A549 (cell line): ENCODE measurements at regions not wholly inside any gene's neighbourhood (a gene's known extent, or its start where the extent isn't known, plus 50 kb on each side); places are given as distances from the start of the nearest gene placed in this dataset.

Source experiments
- ATAC-seq, 2 experiments: fragments of 200-7000 bp in 1 of 2; fragments of >200 bp in 1 of 2; cut with Nextera tagmentation in 1 of 2; cut with Tn5 transposase in 1 of 2; 3 replicates each; pipeline versions ENCODE4 v1.8.0 to v1.9.1; 2018 to 2020; ENCODE audit warnings: mild to moderate bottlenecking in 1 of 2, moderate library complexity in 1 of 2
- CTCF ChIA-PET: fragments of 300-600 bp; sonication (Branson Sonifier 250); formaldehyde crosslinking; extraction: SDS; loops from one replicate; lab custom pipeline; 2021; ENCODE audit warnings: antibody characterized with exemption, inconsistent platforms; lab: Yijun Ruan, JAX
- POLR2A ChIA-PET: fragments of 350-600 bp; formaldehyde crosslinking; extraction: SDS; loops from one replicate; lab custom pipeline; 2021; ENCODE audit warnings: antibody characterized with exemption, inconsistent platforms; lab: Yijun Ruan, JAX
- DNase-seq, 2 experiments: peaks; one replicate each; pipeline versions ENCODE4 v3.0.0 to v3.0.0-alpha.2; 2011 to 2016; ENCODE audit warnings: low read depth in 1 of 2, low spot score in 1 of 2
- FAIRE-seq: peaks from 2 replicates; lab custom pipeline; 2011; peaks lifted over from hg19 to GRCh38; lab: Jason Lieb, UNC
- H3K27ac ChIP-seq, 2 experiments: fragments of >200 bp; sonication (Bioruptor Twin); formaldehyde crosslinking; 3 replicates each; pipeline ENCODE4 v1.5.1; 2016 to 2017
- H3K4me1 ChIP-seq: fragments of >200 bp; sonication (Bioruptor Twin); formaldehyde crosslinking; 3 replicates; pipeline ENCODE4 v1.6.1; 2016
- H3K4me2 ChIP-seq: fragments of >200 bp; sonication (Bioruptor Twin); formaldehyde crosslinking; 3 replicates; pipeline ENCODE4 v1.6.1; 2016
- H3K4me3 ChIP-seq: fragments of >200 bp; sonication (Bioruptor Twin); formaldehyde crosslinking; 3 replicates; pipeline ENCODE4 v1.5.1; 2016
- H3K9me3 ChIP-seq: fragments of >200 bp; sonication (Bioruptor Twin); formaldehyde crosslinking; 3 replicates; pipeline ENCODE4 v1.6.1; 2016
- BHLHE40 ChIP-seq: IDR thresholded peaks from 2 replicates; pipeline ENCODE4 v1.6.1; 2012; ENCODE audit warnings: low read depth, low read length, inconsistent platforms
- CBX2 ChIP-seq: fragments of 200-600 bp; sonication (generic); IDR thresholded peaks from 2 replicates; pipeline ENCODE4 v1.6.1; 2016; ENCODE audit warnings: low read depth, mild to moderate bottlenecking, borderline replicate concordance
- CEBPB ChIP-seq, 2 experiments: fragments of >200 bp in 1 of 2; sonication (Bioruptor Twin) in 1 of 2; formaldehyde crosslinking in 1 of 2; IDR thresholded peaks; 2 replicates each; pipeline ENCODE4 v1.6.1; 2012 to 2016
- ESRRA ChIP-seq: fragments of 150-350 bp; IDR thresholded peaks from 2 replicates; pipeline ENCODE4 v1.6.1; 2014; ENCODE audit warnings: mild to moderate bottlenecking, low read length, borderline replicate concordance
- FOSB ChIP-seq: fragments of 250-450 bp; sonication (Bioruptor Pico); IDR thresholded peaks from 2 replicates; pipeline ENCODE4 v1.5.0; 2020; ENCODE audit warnings: mild to moderate bottlenecking, moderate library complexity
- FOSL2 ChIP-seq, 2 experiments: fragments of 450-650 bp in 1 of 2; fragments of >200 bp in 1 of 2; sonication (Bioruptor Twin) in 1 of 2; formaldehyde crosslinking; IDR thresholded peaks; 2 replicates each; pipeline versions ENCODE4 v1.5.0 to v1.6.1; 2016 to 2020; ENCODE audit warnings: mild to moderate bottlenecking in 1 of 2, moderate library complexity in 1 of 2
- HDAC2 ChIP-seq: fragments of 200-600 bp; sonication (generic); IDR thresholded peaks from 2 replicates; pipeline ENCODE4 v1.6.1; 2016
- HOXB13 ChIP-seq: fragments of 250-450 bp; sonication (Bioruptor Pico); IDR thresholded peaks from 2 replicates; pipeline ENCODE4 v1.5.0; 2020; ENCODE audit warnings: low read depth, mild to moderate bottlenecking, moderate library complexity
- HOXB5 ChIP-seq: fragments of 250-450 bp; sonication (Bioruptor Pico); IDR thresholded peaks from 2 replicates; pipeline ENCODE4 v1.5.0; 2020; ENCODE audit warnings: mild to moderate bottlenecking, moderate library complexity
- NPAS2 ChIP-seq: fragments of 250-450 bp; sonication (Bioruptor Pico); IDR thresholded peaks from 2 replicates; pipeline ENCODE4 v1.8.0; 2022; ENCODE audit warnings: mild to moderate bottlenecking, moderate library complexity, borderline replicate concordance
- RARB ChIP-seq: fragments of 250-450 bp; sonication (Bioruptor Pico); IDR thresholded peaks from 2 replicates; pipeline ENCODE4 v1.8.0; 2021; ENCODE audit warnings: mild to moderate bottlenecking, moderate library complexity
- RCOR1 ChIP-seq: fragments of 150-350 bp; IDR thresholded peaks from 2 replicates; pipeline ENCODE4 v1.6.1; 2014; ENCODE audit warnings: antibody characterized with exemption, low read length, low read depth
- TFCP2L1 ChIP-seq: fragments of 250-450 bp; sonication (Bioruptor Pico); IDR thresholded peaks from 2 replicates; pipeline ENCODE4 v1.5.0; 2021; ENCODE audit warnings: mild to moderate bottlenecking
- ZFP36 ChIP-seq: fragments of 450-650 bp; IDR thresholded peaks from 2 replicates; pipeline ENCODE4 v1.6.1; 2014; ENCODE audit warnings: borderline replicate concordance; ENCODE audit not compliant: partially characterized antibody
- WGBS: methylation state at CpG from one replicate; pipeline ENCODE4 v1.1.6; 2017; ENCODE audit errors: missing lambda C conversion rate; 5-methylcytosine and 5-hydroxymethylcytosine counted together
- TF ChIP-seq, protein P1 (sequence below): fragments of 450-650 bp; IDR thresholded peaks from 2 replicates; pipeline ENCODE4 v1.6.1; 2014; ENCODE audit warnings: antibody characterized with exemption
- TF ChIP-seq, protein P2 (sequence below): IDR thresholded peaks from 2 replicates; pipeline ENCODE4 v1.6.1; 2012
- TF ChIP-seq, protein P3 (sequence below): IDR thresholded peaks from 2 replicates; pipeline ENCODE4 v1.6.1; 2012; ENCODE audit warnings: low read depth, borderline replicate concordance
- TF ChIP-seq, protein P4 (sequence below): fragments of >200 bp; sonication (Bioruptor Twin); formaldehyde crosslinking; IDR thresholded peaks from 3 replicates; pipeline ENCODE4 v1.5.1; 2016
- TF ChIP-seq, protein P5 (sequence below): IDR thresholded peaks from 2 replicates; pipeline ENCODE4 v1.6.1; 2012
- TF ChIP-seq, protein P6 (sequence below): fragments of 150-350 bp; IDR thresholded peaks from 2 replicates; pipeline ENCODE4 v1.6.1; 2014; ENCODE audit warnings: low read depth, mild to moderate bottlenecking, low read length

DNA sequence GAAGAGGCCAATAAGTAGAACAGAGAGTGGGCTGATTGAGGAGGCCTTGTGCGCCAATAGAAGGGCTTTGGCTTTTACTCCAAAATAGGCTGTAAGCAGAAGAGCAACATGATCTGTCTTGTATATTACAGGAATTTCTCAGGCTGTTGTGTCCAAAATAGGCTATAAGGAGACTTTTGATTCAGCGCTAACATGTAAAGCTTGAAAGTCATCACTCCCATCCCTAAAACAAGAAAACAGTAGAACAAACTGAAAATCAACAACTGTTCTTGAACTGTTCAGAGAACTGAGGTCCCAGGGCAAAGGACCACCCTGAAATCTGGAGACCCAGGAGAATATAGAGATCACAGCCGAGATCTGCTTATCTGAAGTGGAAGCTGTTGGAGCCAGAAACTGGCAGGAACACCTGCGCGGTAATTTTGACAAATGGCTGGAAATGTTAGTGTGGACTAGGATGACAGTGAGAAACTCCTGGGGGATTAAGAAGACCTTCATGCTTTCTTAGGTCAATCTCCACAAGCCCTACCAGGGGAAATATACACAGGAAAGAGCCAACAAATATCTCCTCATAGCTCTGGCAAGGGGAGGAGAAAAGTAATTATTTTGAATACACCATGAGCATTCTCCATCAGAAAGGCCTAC, 258.6 kb downstream of the RBM43 start:
- Histone ChIP-seq H3K27ac (no peak overlapping the region), H3K4me3 (no peak overlapping the region), H3K9me3 (no peaks in the 10 kb centered on the region), H3K4me1 (no peaks in the 10 kb centered on the region), H3K4me2 (no peak overlapping the region)
- ChIA-PET CTCF (no interaction called here), POLR2A (no interaction called here)
- FAIRE-seq (no peak), DNase-seq (no peak), ATAC-seq (no peak)
- TF ChIP-seq ZFP36 = no peak
- no peak for TF ChIP-seq TFCP2L1 (CRISPR knock-in tag)
- no peak for TF ChIP-seq NPAS2 (CRISPR knock-in tag)
- no peak for TF ChIP-seq CBX2
- TF ChIP-seq, protein P1, sequence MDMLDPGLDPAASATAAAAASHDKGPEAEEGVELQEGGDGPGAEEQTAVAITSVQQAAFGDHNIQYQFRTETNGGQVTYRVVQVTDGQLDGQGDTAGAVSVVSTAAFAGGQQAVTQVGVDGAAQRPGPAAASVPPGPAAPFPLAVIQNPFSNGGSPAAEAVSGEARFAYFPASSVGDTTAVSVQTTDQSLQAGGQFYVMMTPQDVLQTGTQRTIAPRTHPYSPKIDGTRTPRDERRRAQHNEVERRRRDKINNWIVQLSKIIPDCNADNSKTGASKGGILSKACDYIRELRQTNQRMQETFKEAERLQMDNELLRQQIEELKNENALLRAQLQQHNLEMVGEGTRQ = no peak
- TF ChIP-seq RARB = no peak
- TF ChIP-seq, protein P2, sequence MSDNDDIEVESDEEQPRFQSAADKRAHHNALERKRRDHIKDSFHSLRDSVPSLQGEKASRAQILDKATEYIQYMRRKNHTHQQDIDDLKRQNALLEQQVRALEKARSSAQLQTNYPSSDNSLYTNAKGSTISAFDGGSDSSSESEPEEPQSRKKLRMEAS = no peak
- no peak for TF ChIP-seq CEBPB (IDR thresholded peaks at IDR 0.05)
- TF ChIP-seq FOSL2 (IDR thresholded peaks at IDR 0.05) = no peak
- TF ChIP-seq FOSL2 (CRISPR knock-in tag; IDR thresholded peaks at IDR 0.05) = no peak
- no peak for TF ChIP-seq FOSB (CRISPR knock-in tag)
- TF ChIP-seq HOXB13 (CRISPR knock-in tag) = no peak
- TF ChIP-seq, protein P3, sequence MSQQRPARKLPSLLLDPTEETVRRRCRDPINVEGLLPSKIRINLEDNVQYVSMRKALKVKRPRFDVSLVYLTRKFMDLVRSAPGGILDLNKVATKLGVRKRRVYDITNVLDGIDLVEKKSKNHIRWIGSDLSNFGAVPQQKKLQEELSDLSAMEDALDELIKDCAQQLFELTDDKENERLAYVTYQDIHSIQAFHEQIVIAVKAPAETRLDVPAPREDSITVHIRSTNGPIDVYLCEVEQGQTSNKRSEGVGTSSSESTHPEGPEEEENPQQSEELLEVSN = no peak
- no peak for TF ChIP-seq BHLHE40
- TF ChIP-seq HOXB5 (CRISPR knock-in tag) = no peak
- TF ChIP-seq, protein P4, sequence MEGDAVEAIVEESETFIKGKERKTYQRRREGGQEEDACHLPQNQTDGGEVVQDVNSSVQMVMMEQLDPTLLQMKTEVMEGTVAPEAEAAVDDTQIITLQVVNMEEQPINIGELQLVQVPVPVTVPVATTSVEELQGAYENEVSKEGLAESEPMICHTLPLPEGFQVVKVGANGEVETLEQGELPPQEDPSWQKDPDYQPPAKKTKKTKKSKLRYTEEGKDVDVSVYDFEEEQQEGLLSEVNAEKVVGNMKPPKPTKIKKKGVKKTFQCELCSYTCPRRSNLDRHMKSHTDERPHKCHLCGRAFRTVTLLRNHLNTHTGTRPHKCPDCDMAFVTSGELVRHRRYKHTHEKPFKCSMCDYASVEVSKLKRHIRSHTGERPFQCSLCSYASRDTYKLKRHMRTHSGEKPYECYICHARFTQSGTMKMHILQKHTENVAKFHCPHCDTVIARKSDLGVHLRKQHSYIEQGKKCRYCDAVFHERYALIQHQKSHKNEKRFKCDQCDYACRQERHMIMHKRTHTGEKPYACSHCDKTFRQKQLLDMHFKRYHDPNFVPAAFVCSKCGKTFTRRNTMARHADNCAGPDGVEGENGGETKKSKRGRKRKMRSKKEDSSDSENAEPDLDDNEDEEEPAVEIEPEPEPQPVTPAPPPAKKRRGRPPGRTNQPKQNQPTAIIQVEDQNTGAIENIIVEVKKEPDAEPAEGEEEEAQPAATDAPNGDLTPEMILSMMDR = no peak
- no peak for TF ChIP-seq HDAC2
- TF ChIP-seq, protein P5, sequence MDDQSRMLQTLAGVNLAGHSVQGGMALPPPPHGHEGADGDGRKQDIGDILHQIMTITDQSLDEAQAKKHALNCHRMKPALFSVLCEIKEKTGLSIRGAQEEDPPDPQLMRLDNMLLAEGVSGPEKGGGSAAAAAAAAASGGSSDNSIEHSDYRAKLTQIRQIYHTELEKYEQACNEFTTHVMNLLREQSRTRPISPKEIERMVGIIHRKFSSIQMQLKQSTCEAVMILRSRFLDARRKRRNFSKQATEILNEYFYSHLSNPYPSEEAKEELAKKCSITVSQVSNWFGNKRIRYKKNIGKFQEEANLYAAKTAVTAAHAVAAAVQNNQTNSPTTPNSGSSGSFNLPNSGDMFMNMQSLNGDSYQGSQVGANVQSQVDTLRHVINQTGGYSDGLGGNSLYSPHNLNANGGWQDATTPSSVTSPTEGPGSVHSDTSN = no peak
- TF ChIP-seq, protein P6, sequence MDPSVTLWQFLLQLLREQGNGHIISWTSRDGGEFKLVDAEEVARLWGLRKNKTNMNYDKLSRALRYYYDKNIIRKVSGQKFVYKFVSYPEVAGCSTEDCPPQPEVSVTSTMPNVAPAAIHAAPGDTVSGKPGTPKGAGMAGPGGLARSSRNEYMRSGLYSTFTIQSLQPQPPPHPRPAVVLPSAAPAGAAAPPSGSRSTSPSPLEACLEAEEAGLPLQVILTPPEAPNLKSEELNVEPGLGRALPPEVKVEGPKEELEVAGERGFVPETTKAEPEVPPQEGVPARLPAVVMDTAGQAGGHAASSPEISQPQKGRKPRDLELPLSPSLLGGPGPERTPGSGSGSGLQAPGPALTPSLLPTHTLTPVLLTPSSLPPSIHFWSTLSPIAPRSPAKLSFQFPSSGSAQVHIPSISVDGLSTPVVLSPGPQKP = no peak
- no peak for TF ChIP-seq RCOR1
- TF ChIP-seq ESRRA = no peak
- WGBS = 84% methylated on average over 5 of the region's 5 CpGs
